ENCODE measurements at regions not wholly inside any gene's neighbourhood (a gene's known extent, or its start where the extent isn't known, plus 50 kb on each side); places are given as distances from the start of the nearest gene placed in this dataset.

- Histone ChIP-seq H4K8ac (ENCODE audit: extremely low read depth, insufficient read depth, low read length) (no peak overlapping the region), H2AFZ (ENCODE audit: low read length) (no peak overlapping the region), H2BK5ac (ENCODE audit: low read depth, low read length) (no peak overlapping the region), H4K91ac (replicated peaks; ENCODE audit: insufficient read length, low read length) (no peak overlapping the region), H3K4me3 (ENCODE audit: extremely low read depth in 1 of 4, insufficient read depth in 2 of 4, low read depth in 3 of 4, low read length in 4 of 4) (no peak overlapping the region), H2AK5ac (ENCODE audit: low read depth, low read length) (no peak overlapping the region), H3K4ac (replicated peaks; ENCODE audit: insufficient read length, low read depth, low read length) (no peak overlapping the region), H3K14ac (ENCODE audit: insufficient read length) (no peak overlapping the region), H3K23ac (ENCODE audit: insufficient read length) (no peak overlapping the region), H3K79me2 (ENCODE audit: control insufficient read depth in 1 of 2, insufficient read depth in 2 of 2, low read length in 2 of 2) (no peaks in the 10 kb centered on the region), H3K18ac (ENCODE audit: extremely low read depth, low read length) (no peak overlapping the region), H3K56ac (replicated peaks; ENCODE audit: insufficient read length, low read depth, low read length) (no peak overlapping the region), H3K27me3 (replicated peaks in 1 of 4; ENCODE audit: control insufficient read depth in 3 of 4, extremely low read depth in 1 of 4, insufficient read depth in 3 of 4, low read length in 3 of 4) (no peaks in the 10 kb centered on the region), H2BK120ac (replicated peaks; ENCODE audit: low read depth, low read length) (no peak overlapping the region), H3K4me2 (ENCODE audit: insufficient read depth in 1 of 2, low read depth in 2 of 2, low read length in 2 of 2) (no peak overlapping the region), H2BK15ac (ENCODE audit: low read length) (no peak overlapping the region), H4K20me1 (replicated peaks in 1 of 2; ENCODE audit: control insufficient read depth in 1 of 2, insufficient read depth in 2 of 2, low read length in 2 of 2) (no peaks in the 10 kb centered on the region), H4K5ac (ENCODE audit: insufficient read length, low read depth, low read length) (no peak overlapping the region), H3K23me2 (ENCODE audit: low read depth, low read length) (no peaks in the 10 kb centered on the region), H3K9me3 (ENCODE audit: insufficient read depth in 2 of 2, low read depth in 1 of 2, low read length in 1 of 2) (no peaks in the 10 kb centered on the region; a peak in 1 of 4 replicates), H3K36me3 (ENCODE audit: control insufficient read depth in 2 of 4, insufficient read depth in 4 of 4, low read length in 3 of 4) (no peaks in the 10 kb centered on the region), H2BK12ac (ENCODE audit: low read depth, low read length) (no peak overlapping the region), H2BK20ac (ENCODE audit: low read length) (no peak overlapping the region), H3K27ac (ENCODE audit: low read depth, low read length) (no peak overlapping the region), H3K9ac (replicated peaks in 1 of 4; ENCODE audit: extremely low read depth in 1 of 4, low read depth in 3 of 4, low read length in 3 of 4) (no peak overlapping the region), H3K79me1 (ENCODE audit: low read depth, low read length) (no peaks in the 10 kb centered on the region), H3K4me1 (replicated peaks in 1 of 4; ENCODE audit: control insufficient read depth in 3 of 4, insufficient read depth in 4 of 4, low read length in 3 of 4) (no peaks in the 10 kb centered on the region)
- 91% methylated on average over 8 of the region's 8 CpGs; no CpG with 5 or more reads in 1 of the 2 experiments for WGBS, 2 experiments (ENCODE audit: extremely low coverage in 1 of 2, insufficient coverage in 1 of 2, insufficient read length in 1 of 2, insufficient replicate concordance in 2 of 2, low coverage in 1 of 2, low lambda C conversion rate in 2 of 2, missing lambda C conversion rate in 1 of 2)
- ChIA-PET CTCF (ENCODE audit: partially characterized antibody) (interaction anchor here (1.4 kb wide), 1 partner anchor 250 kb away, joined by 3 read pairs; no protein-coding TSS in a partner anchor), POLR2A (ENCODE audit: partially characterized antibody) (no interaction called here)
- no peak for DNase-seq (ENCODE audit: low read depth in 1 of 2, low spot score in 2 of 2)
- no peak for FAIRE-seq
- TF ChIP-seq HDAC2 (IDR thresholded peaks at IDR 0.05; ENCODE audit: borderline replicate concordance in 1 of 2, low read depth in 2 of 2, low read length in 2 of 2) (no peak), BRCA1 (IDR thresholded peaks at IDR 0.05; ENCODE audit: low read depth, low read length) (no peak), RBBP5 (IDR thresholded peaks at IDR 0.05; ENCODE audit: borderline replicate concordance, low read depth, low read length) (no peak), KDM1A (IDR thresholded peaks at IDR 0.05; ENCODE audit: borderline replicate concordance, low read length) (no peak), GTF2F1 (IDR thresholded peaks at IDR 0.05; ENCODE audit: borderline replicate concordance, low read depth, low read length) (no peak)
These were observed 496.7 kb downstream of the TYW1 start for GRCh38 chr7:67493366-67493765.

All from H1 (cell line).